ENCODE measurements at regions not wholly inside any gene's neighbourhood (a gene's known extent, or its start where the extent isn't known, plus 50 kb on each side); places are given as distances from the start of the nearest gene placed in this dataset.
"Not testable (repeated sequence)": the region's sequence is repeated elsewhere in the genome, so short reads cannot be mapped to it uniquely, and the experiment has no call there.

GRCh38 chr20:57812632-57813031 is 102.8 kb upstream of the PMEPA1 start:
- not testable (repeated sequence) for H3K4me3 Mint-ChIP-seq; H3K9me3 Mint-ChIP-seq; H3K27me3 Mint-ChIP-seq; H3K27ac Mint-ChIP-seq; ATAC-seq; DNase-seq; H3K4me1 Mint-ChIP-seq; H3K36me3 Mint-ChIP-seq (ENCODE audit: low read depth)

- DNase-seq: no peak
- no peaks in the 10 kb centered on the region for H3K36me3 Mint-ChIP-seq (ENCODE audit: low read depth)
- H3K9me3 Mint-ChIP-seq: no peaks in the 10 kb centered on the region
- H3K27ac Mint-ChIP-seq: no peak overlapping the region
- H3K4me3 Mint-ChIP-seq: no peak overlapping the region
- ATAC-seq: no peak
- H3K27me3 Mint-ChIP-seq: peaks cover 10% of the 10 kb centered on the region
- no peaks in the 10 kb centered on the region for H3K4me1 Mint-ChIP-seq
These were observed 101.7 kb upstream of the PMEPA1 start for GRCh38 chr20:57811374-57812020.

GRCh38 chr20:57810511-57811373 is 100.9 kb upstream of the PMEPA1 start:
- Mint-ChIP-seq H3K27me3 (peaks cover 10% of the 10 kb centered on the region), H3K27ac (no peak overlapping the region), H3K36me3 (ENCODE audit: low read depth) (no peaks in the 10 kb centered on the region), H3K9me3 (no peaks in the 10 kb centered on the region), H3K4me1 (no peaks in the 10 kb centered on the region), H3K4me3 (no peak overlapping the region)
- DNase-seq (no peak), ATAC-seq (no peak)

- H3K4me1 Mint-ChIP-seq: no peaks in the 10 kb centered on the region
- H3K27me3 Mint-ChIP-seq: peaks cover 10% of the 10 kb centered on the region
- no peak overlapping the region for H3K27ac Mint-ChIP-seq
- DNase-seq: no peak
- H3K4me3 Mint-ChIP-seq: no peak overlapping the region
- no peaks in the 10 kb centered on the region for H3K36me3 Mint-ChIP-seq (ENCODE audit: low read depth)
- ATAC-seq: no peak
- H3K9me3 Mint-ChIP-seq: no peaks in the 10 kb centered on the region
These were observed 99.9 kb upstream of the PMEPA1 start for GRCh38 chr20:57809661-57810172.

- ATAC-seq: no peak
- Mint-ChIP-seq H3K4me1 (no peaks in the 10 kb centered on the region), H3K27ac (no peak overlapping the region), H3K4me3 (no peak overlapping the region), H3K27me3 (peaks cover 10% of the 10 kb centered on the region), H3K9me3 (no peaks in the 10 kb centered on the region), H3K36me3 (ENCODE audit: low read depth) (no peaks in the 10 kb centered on the region)
- no peak for DNase-seq
These were observed 99.3 kb upstream of the PMEPA1 start for GRCh38 chr20:57809149-57809548.

- ATAC-seq (no peak), DNase-seq (no peak)
- H3K27me3 Mint-ChIP-seq: peaks cover 10% of the 10 kb centered on the region
- no peaks in the 10 kb centered on the region for H3K4me1 Mint-ChIP-seq
- H3K9me3 Mint-ChIP-seq: no peaks in the 10 kb centered on the region
- H3K4me3 Mint-ChIP-seq: no peak overlapping the region
- H3K27ac Mint-ChIP-seq: no peak overlapping the region
- no peaks in the 10 kb centered on the region for H3K36me3 Mint-ChIP-seq (ENCODE audit: low read depth)
These were observed 98.7 kb upstream of the PMEPA1 start for GRCh38 chr20:57808264-57809070.

- ATAC-seq: no peak
- peaks cover 10% of the 10 kb centered on the region for H3K27me3 Mint-ChIP-seq
- H3K4me1 Mint-ChIP-seq: no peaks in the 10 kb centered on the region
- no peak for DNase-seq
- H3K4me3 Mint-ChIP-seq: no peak overlapping the region
- H3K9me3 Mint-ChIP-seq: no peaks in the 10 kb centered on the region
- H3K27ac Mint-ChIP-seq: no peak overlapping the region
- H3K36me3 Mint-ChIP-seq (ENCODE audit: low read depth): no peaks in the 10 kb centered on the region
These were observed 97.8 kb upstream of the PMEPA1 start for GRCh38 chr20:57807401-57808263.

GRCh38 chr20:57806975-57807374 is 97.2 kb upstream of the PMEPA1 start:
- Mint-ChIP-seq H3K27ac (no peak overlapping the region), H3K36me3 (ENCODE audit: low read depth) (no peaks in the 10 kb centered on the region), H3K4me1 (no peaks in the 10 kb centered on the region), H3K27me3 (peaks cover 7% of the 10 kb centered on the region), H3K9me3 (no peaks in the 10 kb centered on the region), H3K4me3 (no peak overlapping the region)
- ATAC-seq: no peak
- no peak for DNase-seq

GRCh38 chr20:57806476-57806875 is 96.7 kb upstream of the PMEPA1 start:
- DNase-seq (no peak), ATAC-seq (no peak)
- H3K27me3 Mint-ChIP-seq: peaks cover 5% of the 10 kb centered on the region

GRCh38 chr20:57805747-57806146 is 95.9 kb upstream of the PMEPA1 start:
- Mint-ChIP-seq H3K36me3 (ENCODE audit: low read depth) (no peaks in the 10 kb centered on the region), H3K27ac (no peak overlapping the region), H3K4me1 (no peaks in the 10 kb centered on the region), H3K9me3 (no peaks in the 10 kb centered on the region), H3K27me3 (peaks cover 5% of the 10 kb centered on the region), H3K4me3 (no peak overlapping the region)
- no peak for ATAC-seq
- no peak for DNase-seq

More at GRCh38 chr20:57806476-57806875, 96.7 kb upstream of the PMEPA1 start:
- H3K4me1 Mint-ChIP-seq: no peaks in the 10 kb centered on the region
- no peaks in the 10 kb centered on the region for H3K36me3 Mint-ChIP-seq (ENCODE audit: low read depth)
- H3K27ac Mint-ChIP-seq: no peak overlapping the region
- H3K4me3 Mint-ChIP-seq: no peak overlapping the region
- H3K9me3 Mint-ChIP-seq: no peaks in the 10 kb centered on the region

GRCh38 chr20:57804470-57805250 is 94.8 kb upstream of the PMEPA1 start:
- Mint-ChIP-seq H3K27me3 (peaks cover 5% of the 10 kb centered on the region), H3K4me3 (no peak overlapping the region), H3K9me3 (no peaks in the 10 kb centered on the region), H3K36me3 (ENCODE audit: low read depth) (no peaks in the 10 kb centered on the region), H3K27ac (no peak overlapping the region), H3K4me1 (no peaks in the 10 kb centered on the region)
- no peak for ATAC-seq
- DNase-seq: no peak

GRCh38 chr20:57803508-57804005 is 93.7 kb upstream of the PMEPA1 start:
- no peaks in the 10 kb centered on the region for H3K9me3 Mint-ChIP-seq
- DNase-seq (no peak), ATAC-seq (no peak)
- H3K27ac Mint-ChIP-seq: no peak overlapping the region
- H3K27me3 Mint-ChIP-seq: peaks cover 5% of the 10 kb centered on the region
- H3K4me3 Mint-ChIP-seq: no peak overlapping the region
- no peaks in the 10 kb centered on the region for H3K36me3 Mint-ChIP-seq (ENCODE audit: low read depth)
- H3K4me1 Mint-ChIP-seq: no peaks in the 10 kb centered on the region

Measured in activated naive CD8-positive, alpha-beta T cell treated with anti-CD3 and anti-CD28 coated beads, Interleukin-2, amount 50 U/mL, for 24 hours (primary cell).